ENCODE measurements at regions not wholly inside any gene's neighbourhood (a gene's known extent, or its start where the extent isn't known, plus 50 kb on each side); places are given as distances from the start of the nearest gene placed in this dataset.
"Not testable (repeated sequence)": the region's sequence is repeated elsewhere in the genome, so short reads cannot be mapped to it uniquely, and the experiment has no call there.

DNA sequence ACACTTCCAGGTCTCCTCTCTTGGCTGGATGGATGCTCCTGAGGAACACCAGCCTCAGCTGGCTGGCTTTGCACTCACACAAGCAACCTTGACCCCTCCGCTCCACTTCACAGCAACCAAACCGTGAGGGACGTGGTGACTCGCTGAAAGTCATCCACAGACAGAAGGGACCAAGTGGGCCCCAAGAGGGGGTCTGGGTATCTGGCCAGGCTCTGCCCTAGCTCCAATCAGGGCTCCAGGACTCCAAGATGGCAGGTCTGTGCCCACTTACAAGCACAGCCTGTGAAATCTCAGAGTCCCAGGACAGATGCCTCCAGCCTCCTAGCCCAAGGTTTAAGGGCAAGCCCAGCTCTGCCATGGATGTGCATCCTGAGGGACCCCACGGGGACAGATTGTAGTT lies 74.2 kb downstream of the KCNJ18 start:
- TF ChIP-seq, protein P1, sequence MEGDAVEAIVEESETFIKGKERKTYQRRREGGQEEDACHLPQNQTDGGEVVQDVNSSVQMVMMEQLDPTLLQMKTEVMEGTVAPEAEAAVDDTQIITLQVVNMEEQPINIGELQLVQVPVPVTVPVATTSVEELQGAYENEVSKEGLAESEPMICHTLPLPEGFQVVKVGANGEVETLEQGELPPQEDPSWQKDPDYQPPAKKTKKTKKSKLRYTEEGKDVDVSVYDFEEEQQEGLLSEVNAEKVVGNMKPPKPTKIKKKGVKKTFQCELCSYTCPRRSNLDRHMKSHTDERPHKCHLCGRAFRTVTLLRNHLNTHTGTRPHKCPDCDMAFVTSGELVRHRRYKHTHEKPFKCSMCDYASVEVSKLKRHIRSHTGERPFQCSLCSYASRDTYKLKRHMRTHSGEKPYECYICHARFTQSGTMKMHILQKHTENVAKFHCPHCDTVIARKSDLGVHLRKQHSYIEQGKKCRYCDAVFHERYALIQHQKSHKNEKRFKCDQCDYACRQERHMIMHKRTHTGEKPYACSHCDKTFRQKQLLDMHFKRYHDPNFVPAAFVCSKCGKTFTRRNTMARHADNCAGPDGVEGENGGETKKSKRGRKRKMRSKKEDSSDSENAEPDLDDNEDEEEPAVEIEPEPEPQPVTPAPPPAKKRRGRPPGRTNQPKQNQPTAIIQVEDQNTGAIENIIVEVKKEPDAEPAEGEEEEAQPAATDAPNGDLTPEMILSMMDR (IDR thresholded peaks at IDR 0.05): not testable (repeated sequence)
- not testable (repeated sequence) for TF ChIP-seq EZH2phosphoT487 (IDR thresholded peaks at IDR 0.05)
